ENCODE measurements at regions not wholly inside any gene's neighbourhood (a gene's known extent, or its start where the extent isn't known, plus 50 kb on each side); places are given as distances from the start of the nearest gene placed in this dataset.
"Not testable (repeated sequence)": the region's sequence is repeated elsewhere in the genome, so short reads cannot be mapped to it uniquely, and the experiment has no call there.

GRCh38 chr2:880201-880970 is 70.3 kb upstream of the SNTG2 start:
- no peak for DNase-seq (ENCODE audit: low read depth)
- in situ Hi-C loops (cut with HindIII; ENCODE audit: low pct_unique_long_range_greater_than_20kb, low sequenced_read_pairs) = no loop called here

- in situ Hi-C loops (cut with HindIII; ENCODE audit: low pct_unique_long_range_greater_than_20kb, low sequenced_read_pairs) = no loop called here
- no peak for DNase-seq (ENCODE audit: low read depth)
Measured at GRCh38 chr2:879540-879939, 71.1 kb upstream of the SNTG2 start.

GRCh38 chr2:878245-878930 is 72.3 kb upstream of the SNTG2 start:
- in situ Hi-C loops (cut with HindIII; ENCODE audit: low pct_unique_long_range_greater_than_20kb, low sequenced_read_pairs) = no loop called here
- no peak for DNase-seq (ENCODE audit: low read depth)

DNA sequence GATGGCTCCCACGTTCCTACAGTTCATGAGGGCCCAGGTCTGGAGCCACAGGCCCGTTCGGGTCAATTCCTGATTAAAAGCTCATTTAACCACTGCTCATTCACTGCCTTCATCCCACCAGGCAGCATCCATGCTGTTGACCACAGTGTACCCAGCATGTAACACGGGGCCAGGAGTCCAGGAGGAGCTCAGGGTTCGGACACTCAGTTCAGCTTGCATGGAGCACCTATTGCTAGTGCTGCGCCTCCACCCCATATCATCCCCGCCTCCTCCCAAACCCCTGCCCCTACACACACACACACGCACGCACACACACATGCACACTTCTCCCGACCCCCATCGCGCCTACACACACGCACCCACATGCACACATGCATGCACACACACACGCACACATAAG is 72.9 kb upstream of the SNTG2 start:
- in situ Hi-C loops (cut with HindIII; ENCODE audit: low pct_unique_long_range_greater_than_20kb, low sequenced_read_pairs) = no loop called here
- no peak for DNase-seq (ENCODE audit: low read depth)

GRCh38 chr2:875687-876615 is 74.7 kb upstream of the SNTG2 start:
- in situ Hi-C loops (cut with HindIII; ENCODE audit: low pct_unique_long_range_greater_than_20kb, low sequenced_read_pairs) = no loop called here
- no peak for DNase-seq (ENCODE audit: low read depth)

- peak; percentile 77 for DNase-seq (ENCODE audit: low read depth)
- in situ Hi-C loops (cut with HindIII; ENCODE audit: low pct_unique_long_range_greater_than_20kb, low sequenced_read_pairs) = no loop called here
Measured at GRCh38 chr2:873651-874580, 76.7 kb upstream of the SNTG2 start.

DNA sequence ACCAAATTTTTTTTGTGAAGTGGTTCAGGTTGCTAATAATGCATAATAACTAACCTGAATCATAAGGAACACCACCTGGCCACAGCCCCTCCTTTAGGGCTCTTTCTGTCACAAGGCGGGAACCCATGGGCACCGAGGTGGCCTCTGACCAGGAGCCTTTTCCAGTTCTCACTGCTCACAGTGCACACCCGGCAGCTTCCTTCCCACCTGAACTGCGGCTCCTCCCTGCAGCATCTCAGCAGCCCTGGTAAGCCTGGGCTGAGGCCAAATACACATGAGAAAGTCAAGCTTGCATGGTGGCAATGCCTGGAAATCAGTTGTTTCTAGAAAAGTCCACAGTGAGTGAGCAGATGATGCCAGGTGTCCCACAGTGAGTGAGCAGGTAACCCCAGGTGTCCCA is 77.6 kb upstream of the SNTG2 start:
- DNase-seq (ENCODE audit: low read depth) = no peak
- in situ Hi-C loops (cut with HindIII; ENCODE audit: low pct_unique_long_range_greater_than_20kb, low sequenced_read_pairs) = no loop called here

- no peak for DNase-seq (ENCODE audit: low read depth)
- in situ Hi-C loops (cut with HindIII; ENCODE audit: low pct_unique_long_range_greater_than_20kb, low sequenced_read_pairs) = no loop called here
Measured at GRCh38 chr2:871926-872680, 78.5 kb upstream of the SNTG2 start.

DNA sequence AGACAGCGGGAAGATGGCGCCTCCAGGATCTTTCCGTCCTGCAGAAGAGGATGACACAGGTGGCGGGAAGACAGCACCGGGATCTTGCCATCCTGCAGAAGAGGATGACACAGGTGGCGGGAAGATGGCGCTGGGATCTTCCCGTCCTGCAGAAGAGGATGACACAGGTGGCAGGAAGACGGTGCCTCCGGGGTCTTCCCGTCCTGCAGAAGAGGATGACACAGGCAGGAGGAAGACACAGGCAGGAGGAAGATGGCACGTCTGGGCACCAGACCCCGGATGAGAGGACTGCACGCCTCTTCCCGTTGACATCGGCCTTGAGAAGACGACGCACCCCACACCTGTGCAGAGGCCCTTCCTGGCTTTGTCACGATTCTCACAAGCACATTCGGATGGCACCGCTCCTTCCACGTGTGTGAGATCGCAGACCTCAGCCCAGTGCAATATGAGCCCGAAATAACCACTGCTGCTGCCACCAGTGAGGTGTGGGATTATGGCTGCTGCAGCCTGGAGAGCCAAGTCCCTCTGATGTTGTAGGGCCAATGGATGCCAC is 79.4 kb upstream of the SNTG2 start:
- in situ Hi-C loops (cut with HindIII; ENCODE audit: low pct_unique_long_range_greater_than_20kb, low sequenced_read_pairs) = no loop called here
- DNase-seq (ENCODE audit: low read depth) = no peak

DNA sequence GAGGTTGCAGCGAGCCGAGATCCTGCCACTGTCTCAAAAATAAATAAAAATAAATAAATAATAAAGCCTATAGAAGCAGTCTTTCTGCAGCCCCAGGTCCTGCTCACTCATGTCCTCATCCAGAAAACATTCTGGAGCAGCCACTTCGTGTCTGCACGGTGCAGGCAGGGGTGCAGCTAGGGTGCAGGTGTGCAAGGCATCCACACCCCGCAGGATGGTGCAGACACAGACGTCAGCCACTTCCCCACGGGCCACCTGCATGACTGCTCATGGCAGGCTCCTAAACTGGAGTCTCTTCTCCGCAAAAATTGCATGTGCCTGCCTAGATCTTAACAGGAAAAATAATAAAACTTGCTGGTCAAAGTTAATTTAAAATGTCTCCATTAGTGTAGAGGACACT is 80.2 kb upstream of the SNTG2 start:
- no peak for DNase-seq (ENCODE audit: low read depth)
- in situ Hi-C loops (cut with HindIII; ENCODE audit: low pct_unique_long_range_greater_than_20kb, low sequenced_read_pairs) = no loop called here

- in situ Hi-C loops (cut with HindIII; ENCODE audit: low pct_unique_long_range_greater_than_20kb, low sequenced_read_pairs) = no loop called here
- no peak for DNase-seq (ENCODE audit: low read depth)
Measured at GRCh38 chr2:869894-870293, 80.8 kb upstream of the SNTG2 start.

GRCh38 chr2:869357-869871 is 81.2 kb upstream of the SNTG2 start:
- in situ Hi-C loops (cut with HindIII; ENCODE audit: low pct_unique_long_range_greater_than_20kb, low sequenced_read_pairs) = no loop called here
- DNase-seq (ENCODE audit: low read depth) = no peak

- DNase-seq (ENCODE audit: low read depth); in situ Hi-C loops (cut with HindIII; ENCODE audit: low pct_unique_long_range_greater_than_20kb, low sequenced_read_pairs): not testable (repeated sequence)
Measured at GRCh38 chr2:868857-869256, 81.8 kb upstream of the SNTG2 start.

- in situ Hi-C loops (cut with HindIII; ENCODE audit: low pct_unique_long_range_greater_than_20kb, low sequenced_read_pairs) = no loop called here
- no peak for DNase-seq (ENCODE audit: low read depth)
Measured at GRCh38 chr2:867296-867695, 83.4 kb upstream of the SNTG2 start.

- in situ Hi-C loops (cut with HindIII; ENCODE audit: low pct_unique_long_range_greater_than_20kb, low sequenced_read_pairs) = no loop called here
- no peak for DNase-seq (ENCODE audit: low read depth)
Measured at GRCh38 chr2:866887-867286, 83.8 kb upstream of the SNTG2 start.

GRCh38 chr2:866009-866680 is 84.5 kb upstream of the SNTG2 start:
- in situ Hi-C loops (cut with HindIII; ENCODE audit: low pct_unique_long_range_greater_than_20kb, low sequenced_read_pairs) = no loop called here

More at GRCh38 chr2:866009-866680, 84.5 kb upstream of the SNTG2 start:
- DNase-seq (ENCODE audit: low read depth) = no peak
